Body of pancreas (tissue), 4 donors: ENCODE measurements at regions not wholly inside any gene's neighbourhood (a gene's known extent, or its start where the extent isn't known, plus 50 kb on each side); places are given as distances from the start of the nearest gene placed in this dataset.

Experiments used
- POLR2A ChIP-seq, 3 donors: fragments of 450-650 bp; IDR thresholded peaks; one replicate each; pipeline ENCODE4 v1.6.1; 2016; ENCODE audit warnings: antibody characterized with exemption in 3 of 3, mild to moderate bottlenecking in 2 of 3
- TF ChIP-seq, protein P1 (sequence below), 7 experiments: fragments of 450-650 bp in 4 of 7; fragments of 200-600 bp in 3 of 7; sonication (generic) in 3 of 7; IDR thresholded peaks; one replicate each; pipeline ENCODE4 v1.5.1; 2016 to 2019; ENCODE audit warnings: antibody characterized with exemption in 7 of 7

DNA sequence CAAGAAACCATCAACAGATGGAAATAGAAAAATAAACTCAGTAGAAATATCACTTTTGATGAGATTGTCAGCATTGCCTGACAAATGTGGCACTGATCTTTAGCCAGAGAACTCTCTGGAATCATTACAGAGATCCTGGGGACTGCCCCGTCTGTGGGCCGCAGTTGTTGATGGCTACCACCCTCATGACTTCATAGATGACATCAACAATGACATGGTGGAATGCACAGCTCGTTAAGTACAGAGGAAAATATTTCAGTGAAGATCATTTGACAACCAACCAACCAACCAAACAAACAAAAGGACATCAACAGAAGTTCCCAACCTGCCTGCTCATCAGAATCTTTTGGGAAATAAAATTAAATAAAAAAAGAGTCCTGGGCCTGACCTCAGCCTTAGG is 132.6 kb downstream of the UCHL1 start:
- no peak for TF ChIP-seq POLR2A (IDR thresholded peaks at IDR 0.05)
- TF ChIP-seq, protein P1, sequence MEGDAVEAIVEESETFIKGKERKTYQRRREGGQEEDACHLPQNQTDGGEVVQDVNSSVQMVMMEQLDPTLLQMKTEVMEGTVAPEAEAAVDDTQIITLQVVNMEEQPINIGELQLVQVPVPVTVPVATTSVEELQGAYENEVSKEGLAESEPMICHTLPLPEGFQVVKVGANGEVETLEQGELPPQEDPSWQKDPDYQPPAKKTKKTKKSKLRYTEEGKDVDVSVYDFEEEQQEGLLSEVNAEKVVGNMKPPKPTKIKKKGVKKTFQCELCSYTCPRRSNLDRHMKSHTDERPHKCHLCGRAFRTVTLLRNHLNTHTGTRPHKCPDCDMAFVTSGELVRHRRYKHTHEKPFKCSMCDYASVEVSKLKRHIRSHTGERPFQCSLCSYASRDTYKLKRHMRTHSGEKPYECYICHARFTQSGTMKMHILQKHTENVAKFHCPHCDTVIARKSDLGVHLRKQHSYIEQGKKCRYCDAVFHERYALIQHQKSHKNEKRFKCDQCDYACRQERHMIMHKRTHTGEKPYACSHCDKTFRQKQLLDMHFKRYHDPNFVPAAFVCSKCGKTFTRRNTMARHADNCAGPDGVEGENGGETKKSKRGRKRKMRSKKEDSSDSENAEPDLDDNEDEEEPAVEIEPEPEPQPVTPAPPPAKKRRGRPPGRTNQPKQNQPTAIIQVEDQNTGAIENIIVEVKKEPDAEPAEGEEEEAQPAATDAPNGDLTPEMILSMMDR (IDR thresholded peaks at IDR 0.05): no peak
